ENCODE measurements at regions not wholly inside any gene's neighbourhood (a gene's known extent, or its start where the extent isn't known, plus 50 kb on each side); places are given as distances from the start of the nearest gene placed in this dataset.

DNA sequence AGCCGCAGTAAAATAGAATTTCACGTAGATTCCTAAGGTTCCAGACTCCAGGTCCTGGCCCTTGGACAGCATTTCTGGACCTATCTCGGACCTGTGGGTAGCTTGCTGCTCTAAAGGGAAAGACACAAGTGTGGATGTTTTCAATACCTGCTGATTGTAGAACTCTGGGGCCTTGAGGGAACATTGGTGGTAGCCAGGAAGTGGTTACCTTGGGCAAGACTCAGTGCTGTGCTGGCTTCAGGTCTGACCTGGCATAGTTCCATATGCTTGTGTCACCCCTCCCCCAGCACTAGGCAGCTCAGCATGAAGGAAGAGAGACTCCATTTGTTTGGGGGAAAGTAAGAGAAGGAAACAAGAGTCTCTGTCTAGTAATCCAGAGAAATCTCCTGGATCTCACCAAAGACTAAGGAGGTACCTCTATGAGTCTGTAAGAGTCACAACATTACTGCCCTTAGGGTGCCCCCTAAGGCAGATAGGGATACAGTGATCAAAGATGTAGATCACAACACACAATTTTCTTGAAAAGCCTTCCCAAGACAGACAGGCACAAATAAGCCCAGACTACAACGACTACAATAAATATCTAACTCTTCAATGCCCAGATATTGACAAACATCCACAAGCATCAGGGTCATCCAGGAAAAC lies 398.8 kb downstream of the TGFB2 start:
- TF ChIP-seq, protein P1, sequence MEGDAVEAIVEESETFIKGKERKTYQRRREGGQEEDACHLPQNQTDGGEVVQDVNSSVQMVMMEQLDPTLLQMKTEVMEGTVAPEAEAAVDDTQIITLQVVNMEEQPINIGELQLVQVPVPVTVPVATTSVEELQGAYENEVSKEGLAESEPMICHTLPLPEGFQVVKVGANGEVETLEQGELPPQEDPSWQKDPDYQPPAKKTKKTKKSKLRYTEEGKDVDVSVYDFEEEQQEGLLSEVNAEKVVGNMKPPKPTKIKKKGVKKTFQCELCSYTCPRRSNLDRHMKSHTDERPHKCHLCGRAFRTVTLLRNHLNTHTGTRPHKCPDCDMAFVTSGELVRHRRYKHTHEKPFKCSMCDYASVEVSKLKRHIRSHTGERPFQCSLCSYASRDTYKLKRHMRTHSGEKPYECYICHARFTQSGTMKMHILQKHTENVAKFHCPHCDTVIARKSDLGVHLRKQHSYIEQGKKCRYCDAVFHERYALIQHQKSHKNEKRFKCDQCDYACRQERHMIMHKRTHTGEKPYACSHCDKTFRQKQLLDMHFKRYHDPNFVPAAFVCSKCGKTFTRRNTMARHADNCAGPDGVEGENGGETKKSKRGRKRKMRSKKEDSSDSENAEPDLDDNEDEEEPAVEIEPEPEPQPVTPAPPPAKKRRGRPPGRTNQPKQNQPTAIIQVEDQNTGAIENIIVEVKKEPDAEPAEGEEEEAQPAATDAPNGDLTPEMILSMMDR (IDR thresholded peaks at IDR 0.05), result no peak
- no peak for TF ChIP-seq EP300 (IDR thresholded peaks at IDR 0.05)

All from ovary (tissue), 3 donors.